Thyroid gland (tissue), 4 donors: ENCODE measurements at regions not wholly inside any gene's neighbourhood (a gene's known extent, or its start where the extent isn't known, plus 50 kb on each side); places are given as distances from the start of the nearest gene placed in this dataset.

Source experiments
- DNase-seq, 2 donors: peaks; one replicate each; pipeline ENCODE4 v3.0.0-alpha.2; 2019
- H3K27ac ChIP-seq, 3 donors: fragments of 200-600 bp; sonication (generic); 1 replicate in 2 of 3; 2 replicates in 1 of 3; pipeline ENCODE4 v1.5.1; 2016 to 2019; ENCODE audit warnings: mild to moderate bottlenecking in 1 of 3, moderate library complexity in 1 of 3
- H3K27me3 ChIP-seq: fragments of 200-600 bp; sonication (generic); one replicate; pipeline ENCODE4 v1.5.1; 2019
- H3K36me3 ChIP-seq, 2 donors: fragments of 200-600 bp; sonication (generic); one replicate each; pipeline ENCODE4 v1.5.1; 2016 to 2019
- H3K4me1 ChIP-seq, 2 donors: fragments of 200-600 bp; sonication (generic); one replicate each; pipeline ENCODE4 v1.5.1; 2017 to 2019
- H3K4me3 ChIP-seq, 3 donors: fragments of 200-600 bp; sonication (generic); replicated peaks in 1 of 3; 1 replicate in 2 of 3; 2 replicates in 1 of 3; pipeline ENCODE4 v1.5.1; 2016; ENCODE audit warnings: mild to moderate bottlenecking in 1 of 3
- H3K9me3 ChIP-seq: fragments of 200-600 bp; sonication (generic); one replicate; pipeline ENCODE4 v1.5.1; 2017
- POLR2A ChIP-seq, 2 donors: fragments of 450-650 bp; IDR thresholded peaks; one replicate each; pipeline ENCODE4 v1.6.1; 2017; ENCODE audit warnings: antibody characterized with exemption in 2 of 2, mild to moderate bottlenecking in 2 of 2, moderate library complexity in 1 of 2
- WGBS, 2 donors: methylation state at CpG; one replicate each; pipeline ENCODE4 v1.1.5; 2017; 5-methylcytosine and 5-hydroxymethylcytosine counted together
- intact Hi-C: fragments of 100-400 bp; cut with DNase I; formaldehyde crosslinking; loops from one replicate; pipeline ENCODE4 v1.15.1; 2023
- TF ChIP-seq, protein P1 (sequence below), 6 experiments: fragments of 200-600 bp in 3 of 6; fragments of 450-650 bp in 3 of 6; sonication (generic) in 3 of 6; IDR thresholded peaks; one replicate each; pipeline ENCODE4 v1.5.1; 2016 to 2019; ENCODE audit warnings: antibody characterized with exemption in 6 of 6, mild to moderate bottlenecking in 2 of 6, inconsistent platforms in 1 of 6, moderate library complexity in 1 of 6

DNA sequence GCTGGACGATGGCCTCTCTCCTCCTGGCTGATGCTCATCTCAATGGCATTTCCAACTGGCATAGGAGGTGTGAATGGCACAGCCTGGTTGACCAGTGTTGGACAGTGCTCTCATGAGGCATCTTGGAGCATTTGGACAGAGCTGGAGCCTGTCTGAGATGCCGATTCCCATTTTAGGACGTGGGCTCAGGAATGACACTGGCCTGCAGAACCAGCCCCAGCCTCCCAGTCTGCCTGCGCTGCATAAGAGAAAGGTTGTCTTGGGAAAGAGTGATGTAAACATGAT is 118.2 kb upstream of the COPS8 start:
- Histone ChIP-seq H3K27ac (no peak overlapping the region), H3K9me3 (no peaks in the 10 kb centered on the region), H3K36me3 (no peaks in the 10 kb centered on the region), H3K4me3 (no peak overlapping the region), H3K4me1 (peaks cover 14 to 15% of the 10 kb centered on the region in 2 donors), H3K27me3 (no peaks in the 10 kb centered on the region)
- TF ChIP-seq POLR2A (IDR thresholded peaks at IDR 0.05) = no peak
- TF ChIP-seq, protein P1, sequence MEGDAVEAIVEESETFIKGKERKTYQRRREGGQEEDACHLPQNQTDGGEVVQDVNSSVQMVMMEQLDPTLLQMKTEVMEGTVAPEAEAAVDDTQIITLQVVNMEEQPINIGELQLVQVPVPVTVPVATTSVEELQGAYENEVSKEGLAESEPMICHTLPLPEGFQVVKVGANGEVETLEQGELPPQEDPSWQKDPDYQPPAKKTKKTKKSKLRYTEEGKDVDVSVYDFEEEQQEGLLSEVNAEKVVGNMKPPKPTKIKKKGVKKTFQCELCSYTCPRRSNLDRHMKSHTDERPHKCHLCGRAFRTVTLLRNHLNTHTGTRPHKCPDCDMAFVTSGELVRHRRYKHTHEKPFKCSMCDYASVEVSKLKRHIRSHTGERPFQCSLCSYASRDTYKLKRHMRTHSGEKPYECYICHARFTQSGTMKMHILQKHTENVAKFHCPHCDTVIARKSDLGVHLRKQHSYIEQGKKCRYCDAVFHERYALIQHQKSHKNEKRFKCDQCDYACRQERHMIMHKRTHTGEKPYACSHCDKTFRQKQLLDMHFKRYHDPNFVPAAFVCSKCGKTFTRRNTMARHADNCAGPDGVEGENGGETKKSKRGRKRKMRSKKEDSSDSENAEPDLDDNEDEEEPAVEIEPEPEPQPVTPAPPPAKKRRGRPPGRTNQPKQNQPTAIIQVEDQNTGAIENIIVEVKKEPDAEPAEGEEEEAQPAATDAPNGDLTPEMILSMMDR (IDR thresholded peaks at IDR 0.05) = no peak
- WGBS, 2 donors = 95% methylated on average over 4 of the region's 4 CpGs
- no peak for DNase-seq
- intact Hi-C loops = no loop called here

GRCh38 chr2:236968101-236968879 is 117.4 kb upstream of the COPS8 start:
- Histone ChIP-seq H3K4me3 (no peak overlapping the region), H3K27ac (no peak overlapping the region), H3K36me3 (no peaks in the 10 kb centered on the region), H3K9me3 (no peaks in the 10 kb centered on the region), H3K27me3 (no peaks in the 10 kb centered on the region), H3K4me1 (peaks cover 23 to 24% of the 10 kb centered on the region in 2 donors)
- TF ChIP-seq, protein P1 (IDR thresholded peaks at IDR 0.05) = no peak
- no peak for TF ChIP-seq POLR2A (IDR thresholded peaks at IDR 0.05)
- intact Hi-C loops = no loop called here
- no peak for DNase-seq
- WGBS, 2 donors = 80 to 88% methylated on average over 8 to 9 of the region's 10 CpGs

DNA sequence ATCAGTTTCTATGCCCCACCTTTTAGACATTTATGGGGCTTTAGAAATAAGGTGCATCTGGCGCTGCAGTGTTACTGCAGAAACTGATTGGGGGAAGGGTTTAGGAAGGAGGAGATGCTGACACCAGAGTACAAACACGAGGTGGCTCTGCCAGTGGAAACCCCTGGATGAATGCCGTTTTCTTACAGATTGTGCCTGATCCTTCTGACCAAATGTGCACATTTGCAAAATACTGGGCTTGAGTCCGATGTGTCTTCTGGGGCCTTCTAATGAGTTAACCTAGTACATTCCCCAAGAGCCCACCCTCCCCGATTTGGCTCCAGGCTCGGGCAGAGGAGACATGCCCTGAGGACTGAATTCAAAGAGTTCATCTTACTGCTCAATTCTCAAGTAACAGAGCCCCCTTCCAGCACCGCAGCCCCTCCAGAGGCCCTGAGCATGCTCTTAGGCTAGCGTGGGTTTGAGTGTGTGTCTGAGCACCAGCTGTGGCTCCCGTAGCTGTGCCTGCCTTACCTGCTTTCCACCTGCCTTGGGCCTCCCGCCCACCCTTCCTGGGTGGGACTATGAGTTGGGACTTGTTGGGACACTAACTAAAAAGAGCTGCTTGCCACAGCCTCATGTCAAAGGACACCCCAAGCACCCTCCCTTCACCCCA is 116.7 kb upstream of the COPS8 start:
- H3K36me3 ChIP-seq = no peaks in the 10 kb centered on the region
- no peaks in the 10 kb centered on the region for H3K27me3 ChIP-seq
- TF ChIP-seq, protein P1 (IDR thresholded peaks at IDR 0.05) = no peak
- no peak for TF ChIP-seq POLR2A (IDR thresholded peaks at IDR 0.05)
- H3K4me3 ChIP-seq = no peak overlapping the region
- H3K4me1 ChIP-seq = peaks cover 28 to 31% of the 10 kb centered on the region in 2 donors
- DNase-seq = no peak
- 92 to 95% methylated on average over 9 of the region's 10 CpGs for WGBS, 2 donors
- intact Hi-C loops = no loop called here
- H3K27ac ChIP-seq = no peak overlapping the region
- H3K9me3 ChIP-seq = no peaks in the 10 kb centered on the region

GRCh38 chr2:236969767-236970655 is 115.7 kb upstream of the COPS8 start:
- peaks cover 28 to 37% of the 10 kb centered on the region in 2 donors for H3K4me1 ChIP-seq
- H3K36me3 ChIP-seq = no peaks in the 10 kb centered on the region
- no peak overlapping the region for H3K4me3 ChIP-seq
- no peaks in the 10 kb centered on the region for H3K27me3 ChIP-seq
- 93 to 94% methylated on average over 17 of the region's 17 CpGs for WGBS, 2 donors
- no peak for DNase-seq
- H3K27ac ChIP-seq = no peak overlapping the region
- TF ChIP-seq, protein P1 (IDR thresholded peaks at IDR 0.05) = no peak
- no peak for TF ChIP-seq POLR2A (IDR thresholded peaks at IDR 0.05)
- H3K9me3 ChIP-seq = no peaks in the 10 kb centered on the region
- intact Hi-C loops = no loop called here
